Prostate gland (tissue), 2 donors: ENCODE measurements at regions not wholly inside any gene's neighbourhood (a gene's known extent, or its start where the extent isn't known, plus 50 kb on each side); places are given as distances from the start of the nearest gene placed in this dataset.

ENCODE experiments used
- DNase-seq: peaks from one replicate; pipeline ENCODE4 v3.0.0-alpha.2; 2019; ENCODE audit warnings: low spot score
- H3K27ac ChIP-seq, 2 donors: fragments of 200-600 bp; sonication (generic); 2 replicates each; pipeline ENCODE4 v1.5.1; 2017 to 2019
- H3K27me3 ChIP-seq: fragments of 200-600 bp; sonication (generic); replicated peaks from 2 replicates; pipeline ENCODE4 v1.5.1; 2019; ENCODE audit not compliant: insufficient read depth
- H3K36me3 ChIP-seq, 2 donors: fragments of 200-600 bp; sonication (generic); 1 replicate in 1 of 2; 2 replicates in 1 of 2; pipeline versions ENCODE4 v1.5.1 to v1.8.1; 2017 to 2019
- H3K4me1 ChIP-seq: fragments of 200-600 bp; sonication (generic); replicated peaks from 2 replicates; pipeline ENCODE4 v1.5.1; 2019
- H3K4me3 ChIP-seq, 2 donors: fragments of 200-600 bp; sonication (generic); 2 replicates each; pipeline ENCODE4 v1.5.1; 2017 to 2019
- H3K9me3 ChIP-seq: fragments of 200-600 bp; sonication (generic); 2 replicates; pipeline ENCODE4 v1.5.1; 2017
- POLR2A ChIP-seq: fragments of 450-650 bp; IDR thresholded peaks from one replicate; pipeline ENCODE4 v1.6.1; 2016; ENCODE audit warnings: antibody characterized with exemption, mild to moderate bottlenecking
- POLR2AphosphoS5 ChIP-seq: sonication (generic); formaldehyde crosslinking; IDR thresholded peaks from one replicate; pipeline ENCODE4 v1.6.1; 2017; ENCODE audit warnings: antibody characterized with exemption
- WGBS: methylation state at CpG from one replicate; pipeline ENCODE4 v1.1.5; 2018; 5-methylcytosine and 5-hydroxymethylcytosine counted together
- intact Hi-C: fragments of 100-400 bp; cut with DNase I; formaldehyde crosslinking; loops from one replicate; pipeline ENCODE4 v1.14.2; 2022
- TF ChIP-seq, protein P1 (sequence below), 4 experiments: fragments of 200-600 bp in 2 of 4; fragments of 450-650 bp in 2 of 4; sonication (generic) in 2 of 4; IDR thresholded peaks; 1 replicate in 3 of 4; 2 replicates in 1 of 4; pipeline ENCODE4 v1.5.1; 2016 to 2019; ENCODE audit warnings: antibody characterized with exemption in 4 of 4, mild to moderate bottlenecking in 2 of 4, moderate library complexity in 2 of 4

DNA sequence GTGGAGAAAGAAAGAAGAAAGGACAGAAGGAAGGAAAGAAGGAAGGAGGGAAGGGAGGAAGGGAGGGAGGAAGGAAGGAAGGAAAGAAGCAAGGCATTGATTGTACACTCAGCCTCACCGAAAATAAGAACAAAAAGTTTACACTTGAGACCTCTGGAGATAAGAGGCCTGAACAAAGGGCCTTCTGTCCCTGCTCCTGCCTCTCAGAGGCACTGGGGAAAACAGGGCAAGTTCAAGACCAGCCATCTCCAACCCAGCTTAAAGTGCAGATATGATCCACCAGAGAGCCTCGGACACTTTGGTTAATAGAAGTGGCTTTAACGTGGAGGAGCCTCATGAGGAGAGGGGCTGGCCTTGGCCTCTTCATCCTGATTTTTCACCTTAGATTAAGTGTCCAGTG, 582.9 kb upstream of the PPP2R3A start:
- intact Hi-C loops: no loop called here

DNA sequence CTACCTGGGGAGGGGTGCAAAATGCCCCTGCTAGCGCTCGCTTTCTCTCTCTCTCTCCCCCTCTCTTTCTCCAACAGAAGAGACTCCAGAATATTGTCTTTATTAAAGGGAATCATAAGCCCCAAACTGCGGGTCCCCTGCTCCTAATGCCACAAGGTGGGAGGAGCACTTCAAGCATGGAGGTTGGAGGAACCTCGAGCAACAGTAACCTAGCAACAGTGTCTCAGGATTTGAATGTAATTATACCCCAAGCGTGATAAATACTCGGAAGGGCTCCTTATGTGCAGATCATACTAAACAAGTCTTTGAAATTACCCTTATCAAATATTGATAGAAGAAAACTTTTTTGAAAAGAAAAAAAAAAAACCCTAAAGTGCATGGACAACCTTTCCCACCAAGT, 582.2 kb upstream of the PPP2R3A start:
- H3K4me3 ChIP-seq: no peak overlapping the region

More for the DNA sequence above, 582.9 kb upstream of the PPP2R3A start:
- 54% methylated on average over 3 of the region's 3 CpGs for WGBS
- no peaks in the 10 kb centered on the region for H3K9me3 ChIP-seq
- TF ChIP-seq POLR2A (no peak), POLR2AphosphoS5 (no peak)
- TF ChIP-seq, protein P1, sequence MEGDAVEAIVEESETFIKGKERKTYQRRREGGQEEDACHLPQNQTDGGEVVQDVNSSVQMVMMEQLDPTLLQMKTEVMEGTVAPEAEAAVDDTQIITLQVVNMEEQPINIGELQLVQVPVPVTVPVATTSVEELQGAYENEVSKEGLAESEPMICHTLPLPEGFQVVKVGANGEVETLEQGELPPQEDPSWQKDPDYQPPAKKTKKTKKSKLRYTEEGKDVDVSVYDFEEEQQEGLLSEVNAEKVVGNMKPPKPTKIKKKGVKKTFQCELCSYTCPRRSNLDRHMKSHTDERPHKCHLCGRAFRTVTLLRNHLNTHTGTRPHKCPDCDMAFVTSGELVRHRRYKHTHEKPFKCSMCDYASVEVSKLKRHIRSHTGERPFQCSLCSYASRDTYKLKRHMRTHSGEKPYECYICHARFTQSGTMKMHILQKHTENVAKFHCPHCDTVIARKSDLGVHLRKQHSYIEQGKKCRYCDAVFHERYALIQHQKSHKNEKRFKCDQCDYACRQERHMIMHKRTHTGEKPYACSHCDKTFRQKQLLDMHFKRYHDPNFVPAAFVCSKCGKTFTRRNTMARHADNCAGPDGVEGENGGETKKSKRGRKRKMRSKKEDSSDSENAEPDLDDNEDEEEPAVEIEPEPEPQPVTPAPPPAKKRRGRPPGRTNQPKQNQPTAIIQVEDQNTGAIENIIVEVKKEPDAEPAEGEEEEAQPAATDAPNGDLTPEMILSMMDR (IDR thresholded peaks at IDR 0.05): no peak
- no peak overlapping the region for H3K4me3 ChIP-seq
- H3K27me3 ChIP-seq: no peaks in the 10 kb centered on the region
- no peaks in the 10 kb centered on the region for H3K36me3 ChIP-seq
- H3K27ac ChIP-seq: no peak overlapping the region
- no peaks in the 10 kb centered on the region for H3K4me1 ChIP-seq
- no peak for DNase-seq

DNA sequence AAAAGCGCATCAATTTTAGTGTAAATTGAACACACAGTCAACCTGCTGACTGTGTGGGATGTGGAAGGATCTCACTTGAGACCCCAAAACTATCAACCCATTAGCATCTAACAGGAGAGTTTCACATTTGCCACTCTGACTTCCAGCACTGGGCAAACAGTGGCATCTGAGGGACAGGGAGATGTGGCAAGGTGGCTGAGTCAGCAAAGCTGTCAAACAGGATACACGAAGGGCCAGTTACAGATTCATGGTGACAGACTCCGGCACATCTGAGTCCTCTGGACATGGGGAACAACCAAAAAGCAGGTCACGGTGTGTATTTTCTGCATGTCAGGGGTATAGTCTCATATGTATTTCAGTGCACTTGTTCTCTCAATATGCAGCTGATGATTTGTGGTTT, 573.4 kb upstream of the PPP2R3A start:
- H3K4me3 ChIP-seq: no peak overlapping the region
- intact Hi-C loops: no loop called here
- TF ChIP-seq POLR2AphosphoS5 (no peak), POLR2A (no peak)
- TF ChIP-seq, protein P1 (IDR thresholded peaks at IDR 0.05): no peak
- H3K4me1 ChIP-seq: no peaks in the 10 kb centered on the region
- no peak for DNase-seq
- no peaks in the 10 kb centered on the region for H3K27me3 ChIP-seq
- no peaks in the 10 kb centered on the region for H3K36me3 ChIP-seq
- H3K27ac ChIP-seq: no peak overlapping the region
- 82% methylated on average over 4 of the region's 4 CpGs for WGBS
- no peaks in the 10 kb centered on the region for H3K9me3 ChIP-seq

More for the DNA sequence above, 582.2 kb upstream of the PPP2R3A start:
- H3K27ac ChIP-seq: no peak overlapping the region
- H3K36me3 ChIP-seq: no peaks in the 10 kb centered on the region
- no peak for DNase-seq
- H3K9me3 ChIP-seq: no peaks in the 10 kb centered on the region
- intact Hi-C loops: no loop called here
- no peaks in the 10 kb centered on the region for H3K4me1 ChIP-seq
- WGBS: 61% methylated on average over 6 of the region's 6 CpGs
- TF ChIP-seq POLR2A (no peak), POLR2AphosphoS5 (no peak)
- TF ChIP-seq, protein P1 (IDR thresholded peaks at IDR 0.05): no peak
- H3K27me3 ChIP-seq: no peaks in the 10 kb centered on the region

DNA sequence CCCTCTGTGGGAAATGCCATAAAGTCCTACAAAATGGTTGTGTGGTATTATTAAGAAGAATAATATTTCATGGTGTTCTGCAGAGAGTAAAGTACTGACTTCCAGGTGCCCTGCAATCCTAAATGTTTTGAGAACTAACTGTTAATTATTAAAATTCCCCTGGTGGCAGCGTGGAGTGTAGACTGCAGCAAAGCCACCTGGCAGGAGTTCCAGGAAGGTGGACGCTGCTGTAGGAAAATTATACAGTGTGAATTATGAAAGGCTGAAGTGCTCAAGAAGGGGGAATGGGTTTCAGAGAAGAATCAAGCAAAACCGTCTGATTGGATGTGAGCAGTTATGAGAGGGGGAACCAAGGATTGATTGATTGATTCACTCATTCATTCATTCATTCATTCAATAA, 572.4 kb upstream of the PPP2R3A start:
- Histone ChIP-seq H3K4me1 (no peaks in the 10 kb centered on the region), H3K9me3 (no peaks in the 10 kb centered on the region), H3K4me3 (no peak overlapping the region), H3K27me3 (no peaks in the 10 kb centered on the region), H3K27ac (no peak overlapping the region), H3K36me3 (no peaks in the 10 kb centered on the region)
- intact Hi-C loops: no loop called here
- no peak for DNase-seq
- TF ChIP-seq POLR2AphosphoS5: no peak
- no peak for TF ChIP-seq POLR2A
- TF ChIP-seq, protein P1 (IDR thresholded peaks at IDR 0.05): no peak
- WGBS: 83% methylated on average over 3 of the region's 3 CpGs

DNA sequence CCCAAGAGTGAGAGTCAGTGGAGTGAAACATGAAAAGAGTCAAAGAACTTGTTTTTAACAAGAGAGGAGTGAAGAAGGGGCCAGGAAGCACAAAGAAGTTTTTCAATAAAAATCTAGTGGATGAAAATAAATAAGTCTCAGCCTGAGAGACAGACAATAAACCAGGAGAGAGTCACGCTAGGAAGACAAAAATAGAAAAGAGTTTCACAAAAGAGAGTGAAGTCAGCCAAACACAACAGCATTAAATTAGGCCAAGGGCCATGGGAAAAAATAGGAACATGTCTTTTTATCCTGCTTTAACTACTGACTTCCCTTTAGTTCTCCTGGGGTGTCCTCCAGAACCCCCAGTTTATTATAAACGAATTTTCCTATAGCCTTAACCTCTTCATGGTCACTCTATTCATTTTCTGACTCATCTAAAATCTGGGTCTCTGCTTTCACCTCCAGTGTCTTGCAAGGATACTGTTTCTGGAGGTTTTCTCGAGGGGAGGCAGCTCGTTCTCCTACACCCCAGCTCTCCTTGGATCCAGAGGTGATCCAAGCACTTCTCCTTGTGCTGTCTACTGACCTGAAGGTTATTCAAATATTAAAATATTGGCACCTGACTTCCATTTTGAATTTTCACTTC, 571.5 kb upstream of the PPP2R3A start:
- H3K9me3 ChIP-seq: no peaks in the 10 kb centered on the region
- no peak overlapping the region for H3K27ac ChIP-seq
- no peaks in the 10 kb centered on the region for H3K27me3 ChIP-seq
- DNase-seq: no peak
- H3K4me1 ChIP-seq: no peaks in the 10 kb centered on the region
- intact Hi-C loops: no loop called here
- TF ChIP-seq, protein P1 (IDR thresholded peaks at IDR 0.05): no peak
- TF ChIP-seq POLR2AphosphoS5 (no peak), POLR2A (no peak)
- WGBS: 55% methylated on average over 4 of the region's 4 CpGs
- H3K36me3 ChIP-seq: no peaks in the 10 kb centered on the region
- no peak overlapping the region for H3K4me3 ChIP-seq
